Adipocyte (in vitro differentiated cells): ENCODE measurements at regions not wholly inside any gene's neighbourhood (a gene's known extent, or its start where the extent isn't known, plus 50 kb on each side); places are given as distances from the start of the nearest gene placed in this dataset.

Experiments used
- DNase-seq: peaks from one replicate; pipeline ENCODE4 v3.0.0-alpha.2; 2015; ENCODE audit warnings: low read depth
- H3K27me3 ChIP-seq: replicated peaks from 2 replicates; pipeline ENCODE4 v1.7.0; 2013; ENCODE audit warnings: mild to moderate bottlenecking, low read length, moderate library complexity; ENCODE audit not compliant: control insufficient read depth, insufficient read depth
- H3K36me3 ChIP-seq: 2 replicates; pipeline ENCODE4 v1.7.0; 2013; ENCODE audit warnings: low read length, mild to moderate bottlenecking, moderate library complexity; ENCODE audit not compliant: control insufficient read depth, insufficient read depth, severe bottlenecking
- H3K4me1 ChIP-seq: 2 replicates; pipeline ENCODE4 v1.7.0; 2013; ENCODE audit warnings: mild to moderate bottlenecking, low read length, moderate library complexity; ENCODE audit not compliant: control insufficient read depth, insufficient read depth
- H3K4me3 ChIP-seq: 2 replicates; pipeline ENCODE4 v1.7.0; 2013; ENCODE audit warnings: mild to moderate bottlenecking, low read length, moderate library complexity
- H3K9ac ChIP-seq: 2 replicates; pipeline ENCODE4 v1.7.0; 2013; ENCODE audit warnings: mild to moderate bottlenecking, low read length, moderate library complexity
- H3K9me3 ChIP-seq: 2 replicates; pipeline ENCODE4 v1.7.0; 2013; ENCODE audit warnings: mild to moderate bottlenecking, low read length, moderate library complexity; ENCODE audit not compliant: control insufficient read depth

GRCh38 chr3:27661797-27662196 is 60.3 kb downstream of the EOMES start:
- no peaks in the 10 kb centered on the region for H3K9me3 ChIP-seq
- H3K4me3 ChIP-seq = no peak overlapping the region
- no peaks in the 10 kb centered on the region for H3K27me3 ChIP-seq
- no peaks in the 10 kb centered on the region for H3K36me3 ChIP-seq
- no peak for DNase-seq
- peaks cover 6% of the 10 kb centered on the region for H3K4me1 ChIP-seq
- no peak overlapping the region for H3K9ac ChIP-seq

- peak; percentile 50 for DNase-seq
- no peak overlapping the region for H3K9ac ChIP-seq
- no peaks in the 10 kb centered on the region for H3K27me3 ChIP-seq
- H3K4me1 ChIP-seq = no peaks in the 10 kb centered on the region
- H3K4me3 ChIP-seq = no peak overlapping the region
- no peaks in the 10 kb centered on the region for H3K36me3 ChIP-seq
- no peaks in the 10 kb centered on the region for H3K9me3 ChIP-seq
These were observed 62.7 kb downstream of the EOMES start for GRCh38 chr3:27659279-27660021.

GRCh38 chr3:27658741-27659140 is 63.4 kb downstream of the EOMES start:
- Histone ChIP-seq H3K36me3 (no peaks in the 10 kb centered on the region), H3K4me3 (no peak overlapping the region), H3K4me1 (no peaks in the 10 kb centered on the region), H3K9ac (no peak overlapping the region), H3K9me3 (no peaks in the 10 kb centered on the region), H3K27me3 (no peaks in the 10 kb centered on the region)
- DNase-seq = no peak

- no peaks in the 10 kb centered on the region for H3K27me3 ChIP-seq
- H3K4me3 ChIP-seq = no peak overlapping the region
- no peaks in the 10 kb centered on the region for H3K36me3 ChIP-seq
- H3K4me1 ChIP-seq = no peaks in the 10 kb centered on the region
- no peak overlapping the region for H3K9ac ChIP-seq
- no peaks in the 10 kb centered on the region for H3K9me3 ChIP-seq
- no peak for DNase-seq
These were observed 64.3 kb downstream of the EOMES start for GRCh38 chr3:27657871-27658270.

- H3K9me3 ChIP-seq = no peaks in the 10 kb centered on the region
- H3K4me1 ChIP-seq = no peaks in the 10 kb centered on the region
- no peaks in the 10 kb centered on the region for H3K36me3 ChIP-seq
- DNase-seq = peak; percentile 26
- H3K9ac ChIP-seq = no peak overlapping the region
- H3K4me3 ChIP-seq = no peak overlapping the region
- no peaks in the 10 kb centered on the region for H3K27me3 ChIP-seq
These were observed 64.7 kb downstream of the EOMES start for GRCh38 chr3:27657404-27657803.

- H3K4me1 ChIP-seq = no peaks in the 10 kb centered on the region
- H3K4me3 ChIP-seq = no peak overlapping the region
- no peak for DNase-seq
- no peak overlapping the region for H3K9ac ChIP-seq
- no peaks in the 10 kb centered on the region for H3K27me3 ChIP-seq
- H3K36me3 ChIP-seq = no peaks in the 10 kb centered on the region
- H3K9me3 ChIP-seq = no peaks in the 10 kb centered on the region
These were observed 65.3 kb downstream of the EOMES start for GRCh38 chr3:27656790-27657189.

GRCh38 chr3:27655547-27655946 is 66.6 kb downstream of the EOMES start:
- no peaks in the 10 kb centered on the region for H3K9me3 ChIP-seq
- no peak overlapping the region for H3K4me3 ChIP-seq
- no peaks in the 10 kb centered on the region for H3K36me3 ChIP-seq
- no peak overlapping the region for H3K9ac ChIP-seq
- no peak for DNase-seq
- no peaks in the 10 kb centered on the region for H3K27me3 ChIP-seq
- H3K4me1 ChIP-seq = no peaks in the 10 kb centered on the region

GRCh38 chr3:27653803-27654558 is 68.1 kb downstream of the EOMES start:
- Histone ChIP-seq H3K36me3 (no peaks in the 10 kb centered on the region), H3K4me1 (no peaks in the 10 kb centered on the region), H3K9ac (no peak overlapping the region), H3K27me3 (no peaks in the 10 kb centered on the region), H3K4me3 (no peak overlapping the region), H3K9me3 (no peaks in the 10 kb centered on the region)
- no peak for DNase-seq

GRCh38 chr3:27649277-27649676 is 72.8 kb downstream of the EOMES start:
- DNase-seq = no peak
- Histone ChIP-seq H3K27me3 (no peaks in the 10 kb centered on the region), H3K4me3 (no peak overlapping the region), H3K4me1 (no peaks in the 10 kb centered on the region), H3K9ac (no peak overlapping the region), H3K36me3 (no peaks in the 10 kb centered on the region), H3K9me3 (no peaks in the 10 kb centered on the region)

- no peaks in the 10 kb centered on the region for H3K9me3 ChIP-seq
These were observed 75.2 kb downstream of the EOMES start for GRCh38 chr3:27646896-27647295.

GRCh38 chr3:27644941-27645340 is 77.2 kb downstream of the EOMES start:
- Histone ChIP-seq H3K27me3 (no peaks in the 10 kb centered on the region), H3K36me3 (no peaks in the 10 kb centered on the region), H3K4me1 (peaks cover 12% of the 10 kb centered on the region), H3K9ac (no peak overlapping the region), H3K9me3 (no peaks in the 10 kb centered on the region), H3K4me3 (no peak overlapping the region)
- DNase-seq = peak; percentile 20

More at GRCh38 chr3:27646896-27647295, 75.2 kb downstream of the EOMES start:
- DNase-seq = no peak
- Histone ChIP-seq H3K4me3 (no peak overlapping the region), H3K9ac (no peak overlapping the region), H3K27me3 (no peaks in the 10 kb centered on the region), H3K4me1 (peaks cover 12% of the 10 kb centered on the region), H3K36me3 (no peaks in the 10 kb centered on the region)
